GM19238 (cell line): ENCODE measurements at regions not wholly inside any gene's neighbourhood (a gene's known extent, or its start where the extent isn't known, plus 50 kb on each side); places are given as distances from the start of the nearest gene placed in this dataset.
"Not testable (repeated sequence)": the region's sequence is repeated elsewhere in the genome, so short reads cannot be mapped to it uniquely, and the experiment has no call there.

Source experiments
- DNase-seq: peaks from one replicate; pipeline ENCODE4 v3.0.0; 2011; ENCODE audit warnings: low spot score; ENCODE audit not compliant: insufficient read length

- DNase-seq: no peak
Measured at GRCh38 chr13:31385540-31385939, 185.8 kb downstream of the B3GLCT start.

- no peak for DNase-seq
Measured at GRCh38 chr13:31394506-31394905, 194.7 kb downstream of the B3GLCT start.

- no peak for DNase-seq
Measured at GRCh38 chr13:31395090-31395489, 195.3 kb downstream of the B3GLCT start.

GRCh38 chr13:31399690-31400089 lies 199.9 kb downstream of the B3GLCT start:
- DNase-seq: no peak

GRCh38 chr13:31403711-31404110 lies 203.9 kb downstream of the B3GLCT start:
- DNase-seq: not testable (repeated sequence)

- DNase-seq: no peak
Measured at GRCh38 chr13:31408927-31409326, 209.2 kb downstream of the B3GLCT start.

GRCh38 chr13:31409678-31410356 lies 210.0 kb downstream of the B3GLCT start:
- DNase-seq: no peak

GRCh38 chr13:31413516-31413915 lies 213.7 kb downstream of the B3GLCT start:
- no peak for DNase-seq

- DNase-seq: no peak
Measured at GRCh38 chr13:31416066-31416465, 216.3 kb downstream of the B3GLCT start.

- DNase-seq: no peak
Measured at GRCh38 chr13:31418186-31418585, 218.4 kb downstream of the B3GLCT start.

GRCh38 chr13:31421756-31422155 lies 222.0 kb downstream of the B3GLCT start:
- DNase-seq: no peak

GRCh38 chr13:31424130-31424729 lies 224.5 kb downstream of the B3GLCT start:
- DNase-seq: peak; percentile 53

- no peak for DNase-seq
Measured at GRCh38 chr13:31426395-31426794, 226.6 kb downstream of the B3GLCT start.

- no peak for DNase-seq
Measured at GRCh38 chr13:31427151-31428100, 227.7 kb downstream of the B3GLCT start.

GRCh38 chr13:31431722-31432137 lies 232.0 kb downstream of the B3GLCT start:
- DNase-seq: peak; percentile 10

GRCh38 chr13:31433207-31433606 lies 233.4 kb downstream of the B3GLCT start:
- no peak for DNase-seq

- no peak for DNase-seq
Measured at GRCh38 chr13:31433746-31434145, 234.0 kb downstream of the B3GLCT start.

GRCh38 chr13:31434613-31435012 lies 234.8 kb downstream of the B3GLCT start:
- no peak for DNase-seq

- DNase-seq: no peak
Measured at GRCh38 chr13:31435536-31435935, 235.8 kb downstream of the B3GLCT start.

GRCh38 chr13:31436478-31436877 lies 236.7 kb downstream of the B3GLCT start:
- no peak for DNase-seq

GRCh38 chr13:31437975-31438374 lies 238.2 kb downstream of the B3GLCT start:
- DNase-seq: no peak

- no peak for DNase-seq
Measured at GRCh38 chr13:31440132-31440531, 240.4 kb downstream of the B3GLCT start.
